ENCODE measurements at regions not wholly inside any gene's neighbourhood (a gene's known extent, or its start where the extent isn't known, plus 50 kb on each side); places are given as distances from the start of the nearest gene placed in this dataset.

DNA sequence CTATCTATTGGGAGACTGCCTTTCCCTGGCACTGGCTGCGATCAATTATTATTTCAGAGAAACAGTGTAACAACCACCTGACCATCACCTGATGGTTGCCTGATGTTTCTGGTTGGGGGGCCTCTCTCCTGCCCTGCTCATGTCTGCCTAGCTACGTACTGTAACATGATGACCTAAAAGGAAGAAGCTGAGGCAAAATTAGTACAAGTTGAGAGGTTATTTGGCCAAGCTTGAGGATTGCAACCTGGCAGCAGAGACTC lies 58.3 kb downstream of the OLFML3 start:
- no peak overlapping the region for H3K4me3 ChIP-seq (ENCODE audit: low read depth, low read length)
- TF ChIP-seq, protein P1, sequence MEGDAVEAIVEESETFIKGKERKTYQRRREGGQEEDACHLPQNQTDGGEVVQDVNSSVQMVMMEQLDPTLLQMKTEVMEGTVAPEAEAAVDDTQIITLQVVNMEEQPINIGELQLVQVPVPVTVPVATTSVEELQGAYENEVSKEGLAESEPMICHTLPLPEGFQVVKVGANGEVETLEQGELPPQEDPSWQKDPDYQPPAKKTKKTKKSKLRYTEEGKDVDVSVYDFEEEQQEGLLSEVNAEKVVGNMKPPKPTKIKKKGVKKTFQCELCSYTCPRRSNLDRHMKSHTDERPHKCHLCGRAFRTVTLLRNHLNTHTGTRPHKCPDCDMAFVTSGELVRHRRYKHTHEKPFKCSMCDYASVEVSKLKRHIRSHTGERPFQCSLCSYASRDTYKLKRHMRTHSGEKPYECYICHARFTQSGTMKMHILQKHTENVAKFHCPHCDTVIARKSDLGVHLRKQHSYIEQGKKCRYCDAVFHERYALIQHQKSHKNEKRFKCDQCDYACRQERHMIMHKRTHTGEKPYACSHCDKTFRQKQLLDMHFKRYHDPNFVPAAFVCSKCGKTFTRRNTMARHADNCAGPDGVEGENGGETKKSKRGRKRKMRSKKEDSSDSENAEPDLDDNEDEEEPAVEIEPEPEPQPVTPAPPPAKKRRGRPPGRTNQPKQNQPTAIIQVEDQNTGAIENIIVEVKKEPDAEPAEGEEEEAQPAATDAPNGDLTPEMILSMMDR (IDR thresholded peaks at IDR 0.05; ENCODE audit: low read depth, low read length, missing control alignments) = no peak
- DNase-seq (ENCODE audit: low read depth) = no peak
- in situ Hi-C loops (cut with HindIII; ENCODE audit: low sequenced_read_pairs) = no loop called here

DNA sequence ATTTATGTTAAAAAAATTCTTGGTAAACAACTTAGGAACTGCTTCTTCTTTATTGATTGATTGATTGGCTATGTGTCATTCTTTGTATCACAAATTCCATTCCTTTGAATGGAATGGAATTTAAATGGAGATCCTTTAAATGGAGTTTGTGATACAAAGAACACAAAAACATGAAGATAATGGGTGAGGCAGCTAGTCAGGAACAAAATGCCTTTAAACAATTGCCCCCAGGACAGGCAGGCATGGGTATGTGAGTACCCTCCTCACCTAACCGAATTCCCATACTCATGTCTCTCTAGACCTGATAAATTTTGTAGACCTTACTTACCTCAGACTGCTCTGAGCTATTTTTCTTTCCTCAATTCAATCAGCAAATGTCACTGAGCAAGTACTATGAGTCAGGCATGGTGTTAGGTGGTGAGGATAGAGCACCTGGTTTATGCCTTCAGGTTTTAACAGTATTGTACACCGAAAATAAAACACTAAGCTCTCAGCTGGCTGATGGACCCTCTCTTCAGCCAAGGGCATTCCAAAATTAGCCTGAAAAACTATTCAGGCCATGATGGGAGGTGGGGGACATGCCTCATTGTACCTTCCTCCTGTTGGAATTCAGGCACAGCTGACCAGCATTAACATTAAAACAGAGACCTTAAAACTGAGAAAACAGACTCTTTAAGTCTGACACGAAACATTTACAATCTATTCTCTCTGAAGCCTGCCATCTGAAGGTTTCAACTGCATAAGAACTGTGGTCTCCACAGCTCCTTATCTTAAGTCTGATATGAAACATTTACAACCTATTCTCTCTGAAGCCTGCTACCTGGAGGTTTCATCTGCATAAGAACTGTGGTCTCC lies 58.9 kb downstream of the OLFML3 start:
- TF ChIP-seq, protein P1 (IDR thresholded peaks at IDR 0.05; ENCODE audit: low read depth, low read length, missing control alignments) = no peak
- DNase-seq (ENCODE audit: low read depth) = no peak
- in situ Hi-C loops (cut with HindIII; ENCODE audit: low sequenced_read_pairs) = no loop called here
- H3K4me3 ChIP-seq (ENCODE audit: low read depth, low read length) = no peak overlapping the region
